DOHH2 (cell line): ENCODE measurements at regions not wholly inside any gene's neighbourhood (a gene's known extent, or its start where the extent isn't known, plus 50 kb on each side); places are given as distances from the start of the nearest gene placed in this dataset.
"Not testable (repeated sequence)": the region's sequence is repeated elsewhere in the genome, so short reads cannot be mapped to it uniquely, and the experiment has no call there.

Experiments
- H3F3A ChIP-seq: fragments of 200-600 bp; sonication (generic), shearing (Covaris generic); 2 replicates; pipeline ENCODE4 v1.6.0; 2016; ENCODE audit warnings: antibody characterized with exemption, mild to moderate bottlenecking; ENCODE audit not compliant: control insufficient read depth, insufficient read depth
- H3K27ac ChIP-seq: fragments of 200-600 bp; sonication (generic); 2 replicates; pipeline ENCODE4 v1.5.1; 2014; ENCODE audit warnings: low read depth, mild to moderate bottlenecking, low read length, moderate library complexity
- H3K27me3 ChIP-seq: fragments of 200-600 bp; sonication (generic); 2 replicates; pipeline ENCODE4 v1.6.1; 2014; ENCODE audit warnings: mild to moderate bottlenecking, low read length, mixed read lengths; ENCODE audit not compliant: control insufficient read depth
- H3K36me3 ChIP-seq: fragments of 200-600 bp; sonication (generic); 2 replicates; pipeline ENCODE4 v1.6.1; 2014; ENCODE audit warnings: mild to moderate bottlenecking, low read length, moderate library complexity, mixed read lengths; ENCODE audit not compliant: control insufficient read depth
- H3K4me1 ChIP-seq: fragments of 200-600 bp; sonication (generic); 2 replicates; pipeline ENCODE4 v1.6.1; 2014; ENCODE audit warnings: mild to moderate bottlenecking, low read length, mixed read lengths; ENCODE audit not compliant: control insufficient read depth
- H3K4me2 ChIP-seq: fragments of 200-600 bp; sonication (generic); 2 replicates; pipeline ENCODE4 v1.6.0; 2014; ENCODE audit warnings: mild to moderate bottlenecking, low read length, moderate library complexity
- H3K4me3 ChIP-seq: fragments of 200-600 bp; sonication (generic); 2 replicates; pipeline ENCODE4 v1.5.1; 2014; ENCODE audit warnings: mild to moderate bottlenecking, low read length, mixed read lengths
- H3K79me2 ChIP-seq: fragments of 200-600 bp; sonication (generic); 2 replicates; pipeline ENCODE4 v1.6.1; 2014; ENCODE audit warnings: mild to moderate bottlenecking, low read length, mixed read lengths; ENCODE audit not compliant: control insufficient read depth
- H3K9me2 ChIP-seq: fragments of 200-600 bp; sonication (generic); replicated peaks from 2 replicates; pipeline ENCODE4 v1.6.1; 2014; ENCODE audit warnings: mild to moderate bottlenecking, low read length, mixed read lengths; ENCODE audit not compliant: control insufficient read depth
- H3K9me3 ChIP-seq: fragments of 200-600 bp; sonication (generic); 2 replicates; pipeline ENCODE4 v1.6.1; 2014; ENCODE audit warnings: antibody characterized with exemption, low read length, mixed read lengths; ENCODE audit not compliant: control insufficient read depth, insufficient read depth
- H4K20me1 ChIP-seq: fragments of 200-600 bp; sonication (generic); 2 replicates; pipeline ENCODE4 v1.6.0; 2014; ENCODE audit warnings: low read depth, mild to moderate bottlenecking, antibody characterized with exemption, low read length, moderate library complexity; ENCODE audit not compliant: control insufficient read depth, insufficient read depth
- EZH2phosphoT487 ChIP-seq: fragments of 200-600 bp; sonication (generic); IDR thresholded peaks from 2 replicates; pipeline ENCODE4 v1.6.1; 2017; ENCODE audit warnings: borderline replicate concordance, mild to moderate bottlenecking, antibody characterized with exemption, low read length, moderate library complexity, mixed read lengths
- TF ChIP-seq, protein P1 (sequence below): fragments of 200-600 bp; sonication (generic); IDR thresholded peaks from one replicate; pipeline ENCODE4 v1.5.1; 2014; ENCODE audit warnings: antibody characterized with exemption, mild to moderate bottlenecking, low read depth, low read length; ENCODE audit not compliant: poor library complexity, severe bottlenecking

DNA sequence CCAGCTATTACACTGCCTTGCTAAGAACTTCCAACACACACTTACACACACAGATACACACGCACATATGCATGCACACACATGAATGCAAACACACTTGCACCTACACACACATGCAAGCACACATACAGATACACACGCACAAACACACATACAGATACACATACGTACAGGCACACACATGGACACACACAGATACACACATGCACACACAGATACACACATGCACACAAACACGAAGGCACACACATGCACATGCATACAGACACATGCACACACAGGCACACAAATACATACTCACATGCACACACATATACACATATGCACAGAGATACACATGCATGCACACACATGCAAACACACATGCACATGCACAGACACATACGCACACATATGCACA is 284.3 kb upstream of the FRG2C start:
- H3K4me1 ChIP-seq, H3K4me3 ChIP-seq, H3K36me3 ChIP-seq, H3K79me2 ChIP-seq, H3K27me3 ChIP-seq, H3F3A ChIP-seq, H4K20me1 ChIP-seq, H3K9me3 ChIP-seq, H3K4me2 ChIP-seq, H3K27ac ChIP-seq, H3K9me2 ChIP-seq: not testable (repeated sequence)

DNA sequence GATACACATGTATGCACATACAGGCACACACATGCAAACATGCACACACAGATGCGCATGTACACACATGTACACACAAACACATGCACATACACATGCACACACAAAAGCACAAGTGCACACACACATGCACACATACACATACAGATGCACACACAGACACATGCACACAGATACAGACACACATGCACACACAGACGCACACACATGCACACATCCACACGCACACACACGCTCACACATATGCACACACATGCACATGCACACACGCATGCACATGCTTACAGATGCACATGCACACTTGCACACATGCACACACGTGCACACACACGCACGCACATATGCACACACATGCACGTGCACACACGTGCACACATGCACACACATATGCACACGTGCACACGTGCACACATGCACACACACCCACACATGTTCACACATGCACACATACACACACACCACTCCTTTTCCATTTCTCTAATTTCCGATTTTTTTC is 283.8 kb upstream of the FRG2C start:
- Histone ChIP-seq H3K27me3 (no peaks in the 10 kb centered on the region), H4K20me1 (no peaks in the 10 kb centered on the region), H3K79me2 (no peaks in the 10 kb centered on the region), H3K9me2 (no peaks in the 10 kb centered on the region), H3K9me3 (peaks cover 7% of the 10 kb centered on the region; the same call in 1 of the 2 replicates), H3F3A (no peaks in the 10 kb centered on the region), H3K4me1 (no peaks in the 10 kb centered on the region), H3K27ac (no peak overlapping the region), H3K4me3 (no peak overlapping the region), H3K4me2 (no peak overlapping the region), H3K36me3 (no peaks in the 10 kb centered on the region)
- TF ChIP-seq, protein P1, sequence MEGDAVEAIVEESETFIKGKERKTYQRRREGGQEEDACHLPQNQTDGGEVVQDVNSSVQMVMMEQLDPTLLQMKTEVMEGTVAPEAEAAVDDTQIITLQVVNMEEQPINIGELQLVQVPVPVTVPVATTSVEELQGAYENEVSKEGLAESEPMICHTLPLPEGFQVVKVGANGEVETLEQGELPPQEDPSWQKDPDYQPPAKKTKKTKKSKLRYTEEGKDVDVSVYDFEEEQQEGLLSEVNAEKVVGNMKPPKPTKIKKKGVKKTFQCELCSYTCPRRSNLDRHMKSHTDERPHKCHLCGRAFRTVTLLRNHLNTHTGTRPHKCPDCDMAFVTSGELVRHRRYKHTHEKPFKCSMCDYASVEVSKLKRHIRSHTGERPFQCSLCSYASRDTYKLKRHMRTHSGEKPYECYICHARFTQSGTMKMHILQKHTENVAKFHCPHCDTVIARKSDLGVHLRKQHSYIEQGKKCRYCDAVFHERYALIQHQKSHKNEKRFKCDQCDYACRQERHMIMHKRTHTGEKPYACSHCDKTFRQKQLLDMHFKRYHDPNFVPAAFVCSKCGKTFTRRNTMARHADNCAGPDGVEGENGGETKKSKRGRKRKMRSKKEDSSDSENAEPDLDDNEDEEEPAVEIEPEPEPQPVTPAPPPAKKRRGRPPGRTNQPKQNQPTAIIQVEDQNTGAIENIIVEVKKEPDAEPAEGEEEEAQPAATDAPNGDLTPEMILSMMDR = no peak
- no peak for TF ChIP-seq EZH2phosphoT487

- not testable (repeated sequence) for H3K36me3 ChIP-seq, H4K20me1 ChIP-seq, H3K27me3 ChIP-seq, H3K79me2 ChIP-seq, H3K9me3 ChIP-seq, H3K4me1 ChIP-seq, H3K9me2 ChIP-seq, H3K4me3 ChIP-seq, H3K27ac ChIP-seq, H3F3A ChIP-seq, H3K4me2 ChIP-seq
Observed at GRCh38 chr3:75384016-75384415, 280.1 kb upstream of the FRG2C start.

DNA sequence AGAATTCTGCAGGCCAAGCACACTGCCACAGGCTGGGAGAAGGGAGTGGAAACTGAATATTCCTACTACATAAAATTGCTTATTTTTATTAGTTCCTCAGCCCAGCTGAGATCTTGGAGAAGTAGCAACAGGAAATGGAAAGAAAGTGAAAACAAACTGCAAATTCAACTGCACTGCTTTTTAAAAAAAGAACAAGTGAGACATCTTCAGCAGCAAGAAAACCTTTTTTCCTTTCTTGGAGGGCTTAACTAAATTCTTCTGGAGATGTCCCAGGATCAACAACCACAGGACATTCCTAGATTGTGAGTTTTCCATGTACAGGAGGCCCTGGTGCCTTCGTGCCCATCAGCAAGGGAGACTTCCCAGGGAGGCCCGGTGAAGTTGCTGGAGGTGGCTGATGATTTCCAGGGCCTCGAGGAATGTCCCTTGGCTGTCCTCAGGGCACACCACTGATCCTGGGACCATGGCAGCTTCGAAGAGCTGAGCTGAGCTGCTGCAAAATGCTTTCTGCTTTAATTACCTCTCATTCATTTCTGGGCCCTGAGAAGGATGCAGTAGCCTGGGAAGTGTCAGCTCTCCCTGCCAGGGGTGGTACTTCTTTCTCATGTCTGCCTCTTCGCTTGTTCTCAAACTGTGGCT is 275.5 kb upstream of the FRG2C start:
- not testable (repeated sequence) for H3K4me1 ChIP-seq, H3K9me3 ChIP-seq, H3F3A ChIP-seq, H3K27me3 ChIP-seq, H3K27ac ChIP-seq, H4K20me1 ChIP-seq, H3K4me3 ChIP-seq, H3K36me3 ChIP-seq, H3K79me2 ChIP-seq, H3K4me2 ChIP-seq, H3K9me2 ChIP-seq

GRCh38 chr3:75393288-75393694 is 270.8 kb upstream of the FRG2C start:
- not testable (repeated sequence) for H3K27me3 ChIP-seq, H3F3A ChIP-seq, H3K36me3 ChIP-seq, H3K9me3 ChIP-seq, H3K27ac ChIP-seq, H3K4me1 ChIP-seq, H3K9me2 ChIP-seq, H3K79me2 ChIP-seq, H3K4me2 ChIP-seq, H3K4me3 ChIP-seq, H4K20me1 ChIP-seq

- not testable (repeated sequence) for H3K9me2 ChIP-seq, H3F3A ChIP-seq, H3K79me2 ChIP-seq, H4K20me1 ChIP-seq, H3K36me3 ChIP-seq, H3K27me3 ChIP-seq, H3K4me3 ChIP-seq, H3K4me1 ChIP-seq, H3K4me2 ChIP-seq, H3K27ac ChIP-seq, H3K9me3 ChIP-seq
Observed at GRCh38 chr3:75394102-75394501, 270.0 kb upstream of the FRG2C start.

- not testable (repeated sequence) for H3K27ac ChIP-seq, H3K4me2 ChIP-seq, H3K9me2 ChIP-seq, H3K4me3 ChIP-seq, H3K4me1 ChIP-seq, H4K20me1 ChIP-seq, H3K36me3 ChIP-seq, H3K79me2 ChIP-seq, H3K27me3 ChIP-seq, H3K9me3 ChIP-seq, H3F3A ChIP-seq
Observed at GRCh38 chr3:75394562-75395360, 269.4 kb upstream of the FRG2C start.
